HCT116 (cell line): ENCODE measurements at regions not wholly inside any gene's neighbourhood (a gene's known extent, or its start where the extent isn't known, plus 50 kb on each side); places are given as distances from the start of the nearest gene placed in this dataset.
"Not testable (repeated sequence)": the region's sequence is repeated elsewhere in the genome, so short reads cannot be mapped to it uniquely, and the experiment has no call there.

Experiments used
- EGR1 ChIP-seq: IDR thresholded peaks from 2 replicates; pipeline ENCODE4 v1.6.1; 2012; ENCODE audit warnings: low read depth
- FOSL1 ChIP-seq: IDR thresholded peaks from 2 replicates; pipeline ENCODE4 v1.6.1; 2012; ENCODE audit warnings: low read depth
- POLR2A ChIP-seq: IDR thresholded peaks from 2 replicates; pipeline ENCODE4 v1.7.0; 2011; ENCODE audit warnings: borderline replicate concordance; ENCODE audit not compliant: insufficient read depth, insufficient read length; ENCODE audit errors: extremely low read depth
- RAD21 ChIP-seq: IDR thresholded peaks from 2 replicates; pipeline ENCODE4 v1.6.1; 2012; ENCODE audit warnings: low read depth, mild to moderate bottlenecking
- REST ChIP-seq: IDR thresholded peaks from 2 replicates; pipeline ENCODE4 v1.6.1; 2012; ENCODE audit warnings: low read depth
- SP1 ChIP-seq: IDR thresholded peaks from 2 replicates; pipeline ENCODE4 v1.6.1; 2012; ENCODE audit warnings: low read depth
- TCF7L2 ChIP-seq: IDR thresholded peaks from 2 replicates; pipeline ENCODE4 v1.7.0; 2011; ENCODE audit warnings: borderline replicate concordance, inconsistent platforms; ENCODE audit not compliant: insufficient read depth, insufficient read length; ENCODE audit errors: extremely low read depth
- TF ChIP-seq, protein P1 (sequence below), 3 experiments: fragments of 200-600 bp in 1 of 3; sonication (generic) in 1 of 3; IDR thresholded peaks in 2 of 3; conservative IDR thresholded peaks in 1 of 3; 2 replicates each; pipeline ENCODE4 v1.5.1; 2012 to 2017; ENCODE audit warnings: low read depth in 2 of 3, low read length in 2 of 3, antibody characterized with exemption in 1 of 3, borderline replicate concordance in 1 of 3, control low read depth in 1 of 3, mild to moderate bottlenecking in 1 of 3, mixed read lengths in 1 of 3, mixed run types in 1 of 3, moderate library complexity in 1 of 3; ENCODE audit not compliant: insufficient read depth in 1 of 3

- TF ChIP-seq, protein P1, sequence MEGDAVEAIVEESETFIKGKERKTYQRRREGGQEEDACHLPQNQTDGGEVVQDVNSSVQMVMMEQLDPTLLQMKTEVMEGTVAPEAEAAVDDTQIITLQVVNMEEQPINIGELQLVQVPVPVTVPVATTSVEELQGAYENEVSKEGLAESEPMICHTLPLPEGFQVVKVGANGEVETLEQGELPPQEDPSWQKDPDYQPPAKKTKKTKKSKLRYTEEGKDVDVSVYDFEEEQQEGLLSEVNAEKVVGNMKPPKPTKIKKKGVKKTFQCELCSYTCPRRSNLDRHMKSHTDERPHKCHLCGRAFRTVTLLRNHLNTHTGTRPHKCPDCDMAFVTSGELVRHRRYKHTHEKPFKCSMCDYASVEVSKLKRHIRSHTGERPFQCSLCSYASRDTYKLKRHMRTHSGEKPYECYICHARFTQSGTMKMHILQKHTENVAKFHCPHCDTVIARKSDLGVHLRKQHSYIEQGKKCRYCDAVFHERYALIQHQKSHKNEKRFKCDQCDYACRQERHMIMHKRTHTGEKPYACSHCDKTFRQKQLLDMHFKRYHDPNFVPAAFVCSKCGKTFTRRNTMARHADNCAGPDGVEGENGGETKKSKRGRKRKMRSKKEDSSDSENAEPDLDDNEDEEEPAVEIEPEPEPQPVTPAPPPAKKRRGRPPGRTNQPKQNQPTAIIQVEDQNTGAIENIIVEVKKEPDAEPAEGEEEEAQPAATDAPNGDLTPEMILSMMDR (IDR thresholded peaks at IDR 0.05 in 2 of 3, conservative IDR thresholded peaks at IDR 0.05 in 1 of 3; ENCODE audit: borderline replicate concordance in 1 of 3, insufficient read depth in 1 of 3, low read depth in 2 of 3, low read length in 2 of 3): not testable (repeated sequence)
- TF ChIP-seq EGR1, POLR2A, SP1, TCF7L2, FOSL1, REST, RAD21: not testable (repeated sequence)
Observed at GRCh38 chrX:46171457-46171856, 373.8 kb downstream of the ZNF674 start.
